ENCODE measurements at regions not wholly inside any gene's neighbourhood (a gene's known extent, or its start where the extent isn't known, plus 50 kb on each side); places are given as distances from the start of the nearest gene placed in this dataset.

GRCh38 chr11:113581713-113582112 is 106.5 kb upstream of the DRD2 start:
- no peak for DNase-seq (ENCODE audit: low read depth)

- no peak for DNase-seq (ENCODE audit: low read depth)
Measured at GRCh38 chr11:113579292-113579940, 104.2 kb upstream of the DRD2 start.

GRCh38 chr11:113578715-113579250 is 103.6 kb upstream of the DRD2 start:
- DNase-seq (ENCODE audit: low read depth), result no peak

- no peak for DNase-seq (ENCODE audit: low read depth)
Measured at GRCh38 chr11:113578033-113578380, 102.8 kb upstream of the DRD2 start.

- no peak for DNase-seq (ENCODE audit: low read depth)
Measured at GRCh38 chr11:113577356-113578032, 102.3 kb upstream of the DRD2 start.

GRCh38 chr11:113574586-113574985 is 99.4 kb upstream of the DRD2 start:
- DNase-seq (ENCODE audit: low read depth), result no peak

- DNase-seq (ENCODE audit: low read depth), result no peak
Measured at GRCh38 chr11:113574171-113574570, 99.0 kb upstream of the DRD2 start.

GRCh38 chr11:113572136-113572735 is 97.0 kb upstream of the DRD2 start:
- DNase-seq (ENCODE audit: low read depth), result no peak

GRCh38 chr11:113571531-113571930 is 96.3 kb upstream of the DRD2 start:
- no peak for DNase-seq (ENCODE audit: low read depth)

GRCh38 chr11:113570906-113571305 is 95.7 kb upstream of the DRD2 start:
- no peak for DNase-seq (ENCODE audit: low read depth)

GRCh38 chr11:113569391-113569790 is 94.2 kb upstream of the DRD2 start:
- DNase-seq (ENCODE audit: low read depth), result no peak

- DNase-seq (ENCODE audit: low read depth), result no peak
Measured at GRCh38 chr11:113568566-113568965, 93.4 kb upstream of the DRD2 start.

- no peak for DNase-seq (ENCODE audit: low read depth)
Measured at GRCh38 chr11:113567867-113568544, 92.8 kb upstream of the DRD2 start.

GRCh38 chr11:113567097-113567496 is 91.9 kb upstream of the DRD2 start:
- no peak for DNase-seq (ENCODE audit: low read depth)

GRCh38 chr11:113564527-113565130 is 89.4 kb upstream of the DRD2 start:
- DNase-seq (ENCODE audit: low read depth), result no peak

- no peak for DNase-seq (ENCODE audit: low read depth)
Measured at GRCh38 chr11:113563766-113564526, 88.7 kb upstream of the DRD2 start.

- no peak for DNase-seq (ENCODE audit: low read depth)
Measured at GRCh38 chr11:113562981-113563461, 87.8 kb upstream of the DRD2 start.

GRCh38 chr11:113562576-113562975 is 87.4 kb upstream of the DRD2 start:
- no peak for DNase-seq (ENCODE audit: low read depth)

GRCh38 chr11:113557926-113558325 is 82.7 kb upstream of the DRD2 start:
- DNase-seq (ENCODE audit: low read depth), result no peak

GRCh38 chr11:113556036-113556435 is 80.8 kb upstream of the DRD2 start:
- no peak for DNase-seq (ENCODE audit: low read depth)

- no peak for DNase-seq (ENCODE audit: low read depth)
Measured at GRCh38 chr11:113555071-113555619, 79.9 kb upstream of the DRD2 start.
